ENCODE measurements at regions not wholly inside any gene's neighbourhood (a gene's known extent, or its start where the extent isn't known, plus 50 kb on each side); places are given as distances from the start of the nearest gene placed in this dataset.

DNA sequence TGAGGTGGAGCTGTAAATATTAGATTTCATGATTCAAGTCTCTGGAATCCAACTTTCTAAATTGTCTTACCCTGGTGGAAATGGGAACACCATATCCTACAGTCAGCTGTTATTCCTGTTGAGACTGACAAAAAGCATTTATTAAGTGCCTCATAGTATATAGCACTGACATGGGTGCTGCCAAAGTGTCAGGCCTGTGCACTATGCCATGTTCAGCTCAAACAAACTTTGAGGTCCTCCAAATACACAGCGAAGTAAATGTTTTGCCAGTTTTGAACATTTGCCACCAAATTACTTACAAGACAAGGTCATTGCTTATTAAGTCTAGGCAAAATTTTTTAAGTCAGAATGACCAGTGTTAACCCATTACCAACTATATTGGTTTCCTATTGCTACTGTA is 162.9 kb upstream of the SLC25A13 start:
- intact Hi-C loops (cut with micrococcal nuclease; ENCODE audit: unreplicated experiment), result no loop called here
- ATAC-seq, result no peak
- Histone ChIP-seq H3K27ac (ENCODE audit: control insufficient read depth, insufficient read depth) (no peak overlapping the region), H3K4me2 (ENCODE audit: control insufficient read depth, insufficient read depth) (no peak overlapping the region), H3K9ac (ENCODE audit: control insufficient read depth, insufficient read depth, low read length) (no peak overlapping the region), H3K27me3 (replicated peaks in 1 of 2; ENCODE audit: control insufficient read depth in 2 of 2, insufficient read depth in 2 of 2, low read length in 1 of 2) (no peaks in the 10 kb centered on the region), H3K4me3 (no peak overlapping the region), H4K20me1 (ENCODE audit: control insufficient read depth, insufficient read depth) (no peaks in the 10 kb centered on the region), H3K79me2 (ENCODE audit: control insufficient read depth, insufficient read depth, low read length) (no peaks in the 10 kb centered on the region), H3K4me1 (ENCODE audit: control insufficient read depth, insufficient read depth, low read length) (no peaks in the 10 kb centered on the region), H3K36me3 (ENCODE audit: control insufficient read depth in 2 of 2, insufficient read depth in 2 of 2, low read length in 1 of 2) (no peaks in the 10 kb centered on the region), H2AFZ (ENCODE audit: control insufficient read depth, low read depth, low read length) (no peak overlapping the region), H3K9me3 (replicated peaks; ENCODE audit: control insufficient read depth, insufficient read depth, low read length) (no peaks in the 10 kb centered on the region)
- no peak for FAIRE-seq
- BruUV-seq (replicated peaks), result no TSS peak
- 78% methylated on average over 1 of the region's 1 CpG for WGBS (ENCODE audit: insufficient coverage, insufficient replicate concordance, low lambda C conversion rate, missing lambda C conversion rate)
- TF ChIP-seq ZNF384 (IDR thresholded peaks at IDR 0.05; ENCODE audit: borderline replicate concordance, low read depth, low read length), result no peak
- no peak for TF ChIP-seq PAX8 (IDR thresholded peaks at IDR 0.05)
- no peak for TF ChIP-seq RELA (IDR thresholded peaks at IDR 0.05; ENCODE audit: borderline replicate concordance, partially characterized antibody)
- TF ChIP-seq TARDBP (IDR thresholded peaks at IDR 0.05; ENCODE audit: borderline replicate concordance), result no peak
- no peak for TF ChIP-seq SPI1 (IDR thresholded peaks at IDR 0.05; ENCODE audit: borderline replicate concordance, insufficient read depth, low read depth, low read length)
- no peak for TF ChIP-seq NR2F1 (conservative IDR thresholded peaks at IDR 0.05)
- TF ChIP-seq, protein P1, sequence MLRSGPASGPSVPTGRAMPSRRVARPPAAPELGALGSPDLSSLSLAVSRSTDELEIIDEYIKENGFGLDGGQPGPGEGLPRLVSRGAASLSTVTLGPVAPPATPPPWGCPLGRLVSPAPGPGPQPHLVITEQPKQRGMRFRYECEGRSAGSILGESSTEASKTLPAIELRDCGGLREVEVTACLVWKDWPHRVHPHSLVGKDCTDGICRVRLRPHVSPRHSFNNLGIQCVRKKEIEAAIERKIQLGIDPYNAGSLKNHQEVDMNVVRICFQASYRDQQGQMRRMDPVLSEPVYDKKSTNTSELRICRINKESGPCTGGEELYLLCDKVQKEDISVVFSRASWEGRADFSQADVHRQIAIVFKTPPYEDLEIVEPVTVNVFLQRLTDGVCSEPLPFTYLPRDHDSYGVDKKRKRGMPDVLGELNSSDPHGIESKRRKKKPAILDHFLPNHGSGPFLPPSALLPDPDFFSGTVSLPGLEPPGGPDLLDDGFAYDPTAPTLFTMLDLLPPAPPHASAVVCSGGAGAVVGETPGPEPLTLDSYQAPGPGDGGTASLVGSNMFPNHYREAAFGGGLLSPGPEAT (IDR thresholded peaks at IDR 0.05; ENCODE audit: low read depth), result no peak
- RAD21 ChIA-PET (ENCODE audit: unreplicated experiment), result no interaction called here
- in situ Hi-C loops (cut with MboI), result no loop called here
- SMC1A ChIA-PET (ENCODE audit: uncharacterized antibody, unreplicated experiment), result interaction anchor here (0.6 to 1.2 kb wide), 3 partner anchors 9 to 253 kb away, joined by 3 read pairs; no protein-coding TSS in a partner anchor
- POLR2A ChIA-PET, result no interaction called here
- CTCF ChIA-PET, result no interaction called here
- DNase-seq (ENCODE audit: low read depth, low spot score), result no peak

DNA sequence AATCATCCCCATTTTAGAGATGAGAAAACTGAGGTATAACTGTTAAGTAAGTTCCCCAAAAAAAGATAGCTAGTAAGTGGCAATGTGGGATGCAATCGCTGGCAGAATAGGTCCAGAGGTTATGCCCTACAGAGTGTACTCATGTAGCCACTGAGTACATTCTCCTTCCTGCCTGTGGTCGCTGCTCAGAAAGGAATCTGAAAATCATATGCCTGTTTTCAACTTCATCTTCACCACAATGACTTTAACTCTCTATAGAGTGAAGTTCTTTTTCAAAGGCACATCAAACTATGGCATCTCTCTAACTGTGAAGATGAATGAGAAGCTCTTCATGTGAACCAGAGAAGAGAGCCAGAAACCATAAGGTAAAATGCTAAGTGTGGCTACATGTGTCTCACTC is 162.2 kb upstream of the SLC25A13 start:
- intact Hi-C loops (cut with micrococcal nuclease; ENCODE audit: unreplicated experiment) (no loop called here), in situ Hi-C loops (cut with MboI) (no loop called here)
- no peak overlapping the region for H3K27ac ChIP-seq (ENCODE audit: control insufficient read depth, insufficient read depth)
- no peaks in the 10 kb centered on the region for H3K27me3 ChIP-seq (replicated peaks in 1 of 2; ENCODE audit: control insufficient read depth in 2 of 2, insufficient read depth in 2 of 2, low read length in 1 of 2)
- RAD21 ChIA-PET (ENCODE audit: unreplicated experiment), result no interaction called here
- POLR2A ChIA-PET, result no interaction called here
- DNase-seq (ENCODE audit: low read depth, low spot score) (no peak), ATAC-seq (no peak), FAIRE-seq (no peak)
- no peaks in the 10 kb centered on the region for H4K20me1 ChIP-seq (ENCODE audit: control insufficient read depth, insufficient read depth)
- CTCF ChIA-PET, result no interaction called here
- no peak overlapping the region for H3K9ac ChIP-seq (ENCODE audit: control insufficient read depth, insufficient read depth, low read length)
- SMC1A ChIA-PET (ENCODE audit: uncharacterized antibody, unreplicated experiment), result interaction anchor here (1.2 kb wide), 1 partner anchor 12 kb away, joined by 3 read pairs; no protein-coding TSS in a partner anchor
- H3K9me3 ChIP-seq (replicated peaks; ENCODE audit: control insufficient read depth, insufficient read depth, low read length), result no peaks in the 10 kb centered on the region
- 0% methylated on average over 2 of the region's 2 CpGs for WGBS (ENCODE audit: insufficient coverage, insufficient replicate concordance, low lambda C conversion rate, missing lambda C conversion rate)
- H3K4me2 ChIP-seq (ENCODE audit: control insufficient read depth, insufficient read depth), result no peak overlapping the region
- no peak overlapping the region for H3K4me3 ChIP-seq
- no peaks in the 10 kb centered on the region for H3K4me1 ChIP-seq (ENCODE audit: control insufficient read depth, insufficient read depth, low read length)
- no peaks in the 10 kb centered on the region for H3K36me3 ChIP-seq (ENCODE audit: control insufficient read depth in 2 of 2, insufficient read depth in 2 of 2, low read length in 1 of 2)
- no peak overlapping the region for H2AFZ ChIP-seq (ENCODE audit: control insufficient read depth, low read depth, low read length)
- no peaks in the 10 kb centered on the region for H3K79me2 ChIP-seq (ENCODE audit: control insufficient read depth, insufficient read depth, low read length)
- BruUV-seq (replicated peaks), result no TSS peak
- no peak for TF ChIP-seq FOS (IDR thresholded peaks at IDR 0.05; ENCODE audit: borderline replicate concordance, extremely low read depth, insufficient read length)
- no peak for TF ChIP-seq NFYA (IDR thresholded peaks at IDR 0.05; ENCODE audit: borderline replicate concordance, low read depth, low read length)
- TF ChIP-seq, protein P2, sequence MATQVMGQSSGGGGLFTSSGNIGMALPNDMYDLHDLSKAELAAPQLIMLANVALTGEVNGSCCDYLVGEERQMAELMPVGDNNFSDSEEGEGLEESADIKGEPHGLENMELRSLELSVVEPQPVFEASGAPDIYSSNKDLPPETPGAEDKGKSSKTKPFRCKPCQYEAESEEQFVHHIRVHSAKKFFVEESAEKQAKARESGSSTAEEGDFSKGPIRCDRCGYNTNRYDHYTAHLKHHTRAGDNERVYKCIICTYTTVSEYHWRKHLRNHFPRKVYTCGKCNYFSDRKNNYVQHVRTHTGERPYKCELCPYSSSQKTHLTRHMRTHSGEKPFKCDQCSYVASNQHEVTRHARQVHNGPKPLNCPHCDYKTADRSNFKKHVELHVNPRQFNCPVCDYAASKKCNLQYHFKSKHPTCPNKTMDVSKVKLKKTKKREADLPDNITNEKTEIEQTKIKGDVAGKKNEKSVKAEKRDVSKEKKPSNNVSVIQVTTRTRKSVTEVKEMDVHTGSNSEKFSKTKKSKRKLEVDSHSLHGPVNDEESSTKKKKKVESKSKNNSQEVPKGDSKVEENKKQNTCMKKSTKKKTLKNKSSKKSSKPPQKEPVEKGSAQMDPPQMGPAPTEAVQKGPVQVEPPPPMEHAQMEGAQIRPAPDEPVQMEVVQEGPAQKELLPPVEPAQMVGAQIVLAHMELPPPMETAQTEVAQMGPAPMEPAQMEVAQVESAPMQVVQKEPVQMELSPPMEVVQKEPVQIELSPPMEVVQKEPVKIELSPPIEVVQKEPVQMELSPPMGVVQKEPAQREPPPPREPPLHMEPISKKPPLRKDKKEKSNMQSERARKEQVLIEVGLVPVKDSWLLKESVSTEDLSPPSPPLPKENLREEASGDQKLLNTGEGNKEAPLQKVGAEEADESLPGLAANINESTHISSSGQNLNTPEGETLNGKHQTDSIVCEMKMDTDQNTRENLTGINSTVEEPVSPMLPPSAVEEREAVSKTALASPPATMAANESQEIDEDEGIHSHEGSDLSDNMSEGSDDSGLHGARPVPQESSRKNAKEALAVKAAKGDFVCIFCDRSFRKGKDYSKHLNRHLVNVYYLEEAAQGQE (IDR thresholded peaks at IDR 0.05; ENCODE audit: low read depth, low read length), result no peak
- TF ChIP-seq NR2C1 (IDR thresholded peaks at IDR 0.05), result no peak
- no peak for TF ChIP-seq WRNIP1 (IDR thresholded peaks at IDR 0.05; ENCODE audit: borderline replicate concordance, low read depth, low read length)

Measured in GM12878 (cell line).